Neural progenitor cell (in vitro differentiated cells): ENCODE measurements at regions not wholly inside any gene's neighbourhood (a gene's known extent, or its start where the extent isn't known, plus 50 kb on each side); places are given as distances from the start of the nearest gene placed in this dataset.

ENCODE experiments used
- EZH2 ChIP-seq: fragments of 200-600 bp; sonication (generic); IDR thresholded peaks from 2 replicates; pipeline ENCODE4 v1.6.1; 2017; ENCODE audit warnings: antibody characterized with exemption, mild to moderate bottlenecking, moderate library complexity
- EZH2phosphoT487 ChIP-seq: fragments of 200-600 bp; sonication (generic); IDR thresholded peaks from 2 replicates; pipeline ENCODE4 v1.6.1; 2017; ENCODE audit warnings: antibody characterized with exemption
- TF ChIP-seq, protein P1 (sequence below): fragments of 200-600 bp; sonication (generic); IDR thresholded peaks from 2 replicates; pipeline ENCODE4 v1.5.1; 2017; ENCODE audit warnings: antibody characterized with exemption, mild to moderate bottlenecking

DNA sequence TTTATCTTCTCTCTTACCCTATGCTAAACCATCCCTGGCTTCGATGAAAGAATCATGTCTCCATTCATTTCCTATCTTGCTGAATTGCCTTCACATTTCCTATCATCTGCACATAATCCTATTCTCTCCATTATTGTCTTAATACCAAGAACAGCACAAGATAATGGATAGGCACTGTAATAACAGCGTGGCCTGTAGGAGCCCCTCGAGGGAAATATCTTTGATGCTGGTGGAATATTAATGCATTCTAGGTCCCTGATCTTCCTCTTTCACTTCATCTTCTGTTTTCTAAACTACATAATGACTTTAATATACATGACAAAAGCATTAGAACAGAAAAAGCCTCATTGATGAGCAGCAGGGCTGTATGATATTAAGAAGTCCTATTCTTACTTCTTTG, 720.6 kb downstream of the RWDD3 start:
- TF ChIP-seq, protein P1, sequence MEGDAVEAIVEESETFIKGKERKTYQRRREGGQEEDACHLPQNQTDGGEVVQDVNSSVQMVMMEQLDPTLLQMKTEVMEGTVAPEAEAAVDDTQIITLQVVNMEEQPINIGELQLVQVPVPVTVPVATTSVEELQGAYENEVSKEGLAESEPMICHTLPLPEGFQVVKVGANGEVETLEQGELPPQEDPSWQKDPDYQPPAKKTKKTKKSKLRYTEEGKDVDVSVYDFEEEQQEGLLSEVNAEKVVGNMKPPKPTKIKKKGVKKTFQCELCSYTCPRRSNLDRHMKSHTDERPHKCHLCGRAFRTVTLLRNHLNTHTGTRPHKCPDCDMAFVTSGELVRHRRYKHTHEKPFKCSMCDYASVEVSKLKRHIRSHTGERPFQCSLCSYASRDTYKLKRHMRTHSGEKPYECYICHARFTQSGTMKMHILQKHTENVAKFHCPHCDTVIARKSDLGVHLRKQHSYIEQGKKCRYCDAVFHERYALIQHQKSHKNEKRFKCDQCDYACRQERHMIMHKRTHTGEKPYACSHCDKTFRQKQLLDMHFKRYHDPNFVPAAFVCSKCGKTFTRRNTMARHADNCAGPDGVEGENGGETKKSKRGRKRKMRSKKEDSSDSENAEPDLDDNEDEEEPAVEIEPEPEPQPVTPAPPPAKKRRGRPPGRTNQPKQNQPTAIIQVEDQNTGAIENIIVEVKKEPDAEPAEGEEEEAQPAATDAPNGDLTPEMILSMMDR: no peak
- TF ChIP-seq EZH2 (no peak), EZH2phosphoT487 (no peak)
